Coronary artery (tissue), 2 donors: ENCODE measurements at regions not wholly inside any gene's neighbourhood (a gene's known extent, or its start where the extent isn't known, plus 50 kb on each side); places are given as distances from the start of the nearest gene placed in this dataset.

ENCODE experiments used
- DNase-seq: peaks from one replicate; pipeline ENCODE4 v3.0.0-alpha.2; 2017; ENCODE audit warnings: low spot score
- H3K27ac ChIP-seq, 2 donors: fragments of 200-600 bp; sonication (generic); one replicate each; pipeline ENCODE4 v1.5.1; 2016 to 2019
- H3K4me3 ChIP-seq: fragments of 200-600 bp; sonication (generic); 2 replicates; pipeline ENCODE4 v1.5.1; 2016; ENCODE audit warnings: mild to moderate bottlenecking, moderate library complexity
- CTCF ChIP-seq: fragments of 200-600 bp; sonication (generic); IDR thresholded peaks from one replicate; pipeline ENCODE4 v1.5.1; 2019; ENCODE audit warnings: antibody characterized with exemption

DNA sequence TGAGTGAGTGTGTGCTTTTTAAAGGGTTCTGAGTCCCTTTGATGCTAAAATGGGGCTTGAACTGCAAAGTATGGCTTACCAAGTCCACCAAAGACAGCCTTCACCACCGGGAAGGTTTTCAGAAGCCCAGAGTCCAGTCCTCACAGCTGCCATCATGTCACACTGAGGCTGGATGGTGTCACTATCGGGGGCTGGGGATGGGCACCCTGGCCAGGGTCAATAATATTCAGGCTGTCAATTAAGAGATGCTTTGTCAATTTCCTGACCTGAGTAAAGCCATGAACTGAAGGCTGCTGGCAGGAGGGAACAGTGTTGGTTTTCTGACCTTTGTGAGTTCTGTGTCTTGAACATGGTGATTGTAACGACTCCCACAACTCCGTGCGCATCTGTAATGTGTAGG, 373.0 kb upstream of the B3GAT1 start:
- TF ChIP-seq CTCF = no peak
- Histone ChIP-seq H3K27ac (no peak overlapping the region), H3K4me3 (no peak overlapping the region)
- no peak for DNase-seq

GRCh38 chr11:134784568-134784967, 372.5 kb upstream of the B3GAT1 start:
- no peak for DNase-seq
- Histone ChIP-seq H3K4me3 (no peak overlapping the region), H3K27ac (no peak overlapping the region)
- no peak for TF ChIP-seq CTCF

DNA sequence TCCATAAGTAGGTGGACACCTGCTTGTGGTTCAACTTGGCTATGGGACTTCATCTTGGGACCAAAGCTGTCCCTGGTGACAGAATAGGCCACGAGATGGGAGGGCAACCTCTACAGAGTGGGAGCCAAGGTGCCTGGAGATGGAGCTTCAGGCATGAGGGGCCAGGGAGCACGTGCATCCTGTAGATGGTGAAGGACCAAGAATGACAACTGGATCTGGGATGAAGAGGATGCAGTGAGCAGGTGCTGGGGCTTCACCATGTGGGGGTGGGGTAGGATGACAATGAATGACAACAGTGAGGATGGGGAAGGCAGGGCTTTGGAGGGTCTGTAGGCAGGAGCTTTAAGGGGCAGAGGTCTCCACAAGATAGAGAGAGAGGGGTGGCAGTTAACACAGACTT, 372.0 kb upstream of the B3GAT1 start:
- TF ChIP-seq CTCF = no peak
- H3K4me3 ChIP-seq = no peak overlapping the region
- peak overlapping the region in 1 of 2 donors; percentile 52 for H3K27ac ChIP-seq
- no peak for DNase-seq

GRCh38 chr11:134783234-134783633, 371.2 kb upstream of the B3GAT1 start:
- H3K4me3 ChIP-seq = no peak overlapping the region
- TF ChIP-seq CTCF = no peak
- peak overlapping the region in 1 of 2 donors; percentile 52 for H3K27ac ChIP-seq
- DNase-seq = no peak

DNA sequence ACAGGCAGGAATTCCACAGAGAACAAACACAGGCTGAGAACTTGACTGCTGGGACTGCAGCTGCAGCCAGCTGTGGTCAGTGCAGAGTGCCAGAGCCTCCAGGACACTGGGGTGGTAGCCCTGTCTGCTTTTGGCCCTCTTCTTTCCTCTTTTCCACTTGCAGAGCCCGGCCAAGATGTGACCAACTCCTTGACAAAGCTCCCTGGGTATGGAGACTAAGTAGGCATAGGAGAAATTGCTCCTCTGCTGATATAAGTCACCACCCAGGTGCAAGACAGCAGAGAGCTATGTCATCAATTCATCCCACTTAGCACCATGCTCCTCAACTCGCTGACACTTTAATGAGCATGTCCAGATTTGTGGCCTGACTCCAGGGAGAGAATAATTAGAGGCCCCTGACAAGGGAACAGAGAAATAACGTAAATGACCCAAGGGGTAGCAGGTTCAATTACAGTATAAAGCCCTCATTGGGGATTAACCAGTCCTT, 369.4 kb upstream of the B3GAT1 start:
- TF ChIP-seq CTCF = no peak
- peak; percentile 52 for DNase-seq
- Histone ChIP-seq H3K27ac (peak overlapping the region in 1 of 2 donors; percentile 45), H3K4me3 (no peak overlapping the region)

- peak overlapping the region in 1 of 2 donors; percentile 45 for H3K27ac ChIP-seq
- no peak overlapping the region for H3K4me3 ChIP-seq
- no peak for TF ChIP-seq CTCF
- peak; percentile 70 for DNase-seq
Observed at GRCh38 chr11:134780486-134781147, 368.6 kb upstream of the B3GAT1 start.

GRCh38 chr11:134779179-134779578, 367.1 kb upstream of the B3GAT1 start:
- DNase-seq = no peak
- TF ChIP-seq CTCF = no peak
- H3K4me3 ChIP-seq = no peak overlapping the region
- no peak overlapping the region for H3K27ac ChIP-seq
